Endothelial cell of umbilical vein (primary cell): ENCODE measurements at regions not wholly inside any gene's neighbourhood (a gene's known extent, or its start where the extent isn't known, plus 50 kb on each side); places are given as distances from the start of the nearest gene placed in this dataset.

Experiments
- BruUV-seq: library from RNA; stranded (reverse); fragments of 400-500 nt; replicated peaks from 2 replicates; lab custom pipeline; 2021; lab: Mats Ljungman, UMichigan
- CTCF ChIA-PET: fragments of 300-600, 350-600 bp; sonication (Branson Sonifier 250); formaldehyde crosslinking; loops from one replicate; lab custom pipeline; 2021; ENCODE audit warnings: antibody characterized with exemption, inconsistent platforms; lab: Charles Lee
- POLR2A ChIA-PET: fragments of 300-600, 350-600 bp; sonication (Branson Sonifier 250); formaldehyde crosslinking; loops from one replicate; lab custom pipeline; 2021; ENCODE audit warnings: antibody characterized with exemption, inconsistent platforms; lab: Charles Lee
- DNase-seq: peaks from one replicate; pipeline ENCODE4 v3.0.0-alpha.2; 2011; ENCODE audit warnings: low read depth, low spot score
- FAIRE-seq: peaks from 2 replicates; lab custom pipeline; 2011; peaks lifted over from hg19 to GRCh38; lab: Jason Lieb, UNC
- H2AFZ ChIP-seq: 2 replicates; pipeline ENCODE4 v1.6.0; 2012; ENCODE audit warnings: low read depth, low read length, control low read depth, inconsistent platforms
- H3K27ac ChIP-seq: 2 replicates; pipeline ENCODE4 v1.5.1; 2011; ENCODE audit warnings: low read depth, mild to moderate bottlenecking, control low read depth, low read length, moderate library complexity; ENCODE audit not compliant: insufficient read depth
- H3K27me3 ChIP-seq, 2 experiments: 2 replicates each; pipeline versions ENCODE4 v1.6.0 to v1.6.1; 2011; ENCODE audit warnings: low read length in 2 of 2, mixed read lengths in 1 of 2; ENCODE audit not compliant: control insufficient read depth in 2 of 2, insufficient read depth in 2 of 2
- H3K36me3 ChIP-seq, 2 experiments: 2 replicates in 1 of 2; 3 replicates in 1 of 2; pipeline ENCODE4 v1.5.1; 2011; ENCODE audit warnings: low read length in 2 of 2, mild to moderate bottlenecking in 1 of 2, moderate library complexity in 1 of 2; ENCODE audit not compliant: control insufficient read depth in 2 of 2, insufficient read depth in 2 of 2; ENCODE audit errors: extremely low read depth in 1 of 2
- H3K4me1 ChIP-seq: 3 replicates; pipeline ENCODE4 v1.5.1; 2011; ENCODE audit warnings: mild to moderate bottlenecking, low read length; ENCODE audit not compliant: control insufficient read depth, insufficient read depth; ENCODE audit errors: extremely low read depth
- H3K4me2 ChIP-seq: 2 replicates; pipeline ENCODE4 v1.6.1; 2011; ENCODE audit warnings: low read length, control low read depth, mixed read lengths; ENCODE audit not compliant: insufficient read depth
- H3K4me3 ChIP-seq, 3 experiments: fragments of 200-600 bp in 1 of 3; sonication (generic), shearing (Covaris generic) in 1 of 3; replicated peaks in 1 of 3; 2 replicates each; pipeline ENCODE4 v1.5.1; 2011 to 2016; ENCODE audit warnings: control low read depth in 3 of 3, low read length in 3 of 3, mild to moderate bottlenecking in 2 of 3, inconsistent platforms in 1 of 3, low read depth in 1 of 3, moderate library complexity in 1 of 3; ENCODE audit not compliant: insufficient read depth in 1 of 3
- H3K79me2 ChIP-seq: 2 replicates; pipeline ENCODE4 v1.6.0; 2012; ENCODE audit warnings: low read length, inconsistent platforms; ENCODE audit not compliant: control insufficient read depth, insufficient read depth
- H3K9ac ChIP-seq: replicated peaks from 2 replicates; pipeline ENCODE3; 2011; ENCODE audit warnings: low read length, control low read depth; ENCODE audit not compliant: insufficient read depth; ENCODE audit errors: extremely low read depth
- H3K9me1 ChIP-seq: replicated peaks from 3 replicates; pipeline ENCODE4 v1.6.0; 2011; ENCODE audit warnings: mild to moderate bottlenecking, low read length; ENCODE audit not compliant: control insufficient read depth, insufficient read depth; ENCODE audit errors: extremely low read depth
- H3K9me3 ChIP-seq: replicated peaks from 2 replicates; pipeline ENCODE4 v1.5.1; 2012; ENCODE audit warnings: low read length, inconsistent platforms; ENCODE audit not compliant: control insufficient read depth, insufficient read depth
- H4K20me1 ChIP-seq: replicated peaks from 2 replicates; pipeline ENCODE3; 2011; ENCODE audit warnings: mild to moderate bottlenecking, low read length; ENCODE audit not compliant: control insufficient read depth, insufficient read depth; ENCODE audit errors: extremely low read depth
- EZH2 ChIP-seq: IDR thresholded peaks from 2 replicates; pipeline ENCODE4 v1.6.1; 2012; ENCODE audit warnings: borderline replicate concordance, low read depth, mild to moderate bottlenecking, moderate library complexity, low read length, inconsistent platforms; ENCODE audit not compliant: severe bottlenecking
- FOS ChIP-seq: IDR thresholded peaks from 2 replicates; pipeline ENCODE4 v1.6.1; 2011; ENCODE audit warnings: mild to moderate bottlenecking, low read length, moderate library complexity, borderline replicate concordance; ENCODE audit not compliant: insufficient read depth
- GATA2 ChIP-seq: IDR thresholded peaks from 2 replicates; pipeline ENCODE4 v1.7.0; 2011; ENCODE audit warnings: low read depth, mild to moderate bottlenecking, moderate library complexity, mixed read lengths, low read length; ENCODE audit not compliant: insufficient read length, insufficient read depth
- JUN ChIP-seq: IDR thresholded peaks from 2 replicates; pipeline ENCODE4 v1.6.1; 2011; ENCODE audit warnings: borderline replicate concordance, low read depth; ENCODE audit not compliant: insufficient read length, insufficient read depth
- MYC ChIP-seq: IDR thresholded peaks from one replicate; pipeline ENCODE4 v1.6.1; 2011; ENCODE audit warnings: mild to moderate bottlenecking, low read depth, low read length
- POLR2A ChIP-seq: IDR thresholded peaks from 2 replicates; pipeline ENCODE4 v1.6.1; 2012; ENCODE audit warnings: low read depth, mild to moderate bottlenecking, control low read depth, low read length
- POLR2AphosphoS5 ChIP-seq: IDR thresholded peaks from 2 replicates; pipeline ENCODE4 v1.6.1; 2012; ENCODE audit warnings: low read depth, mild to moderate bottlenecking, control low read depth, low read length, moderate library complexity; ENCODE audit not compliant: insufficient read depth
- dilution Hi-C: fragments of 300-500 bp; cut with MboI; formaldehyde crosslinking; loops from one replicate; pipeline ENCODE4 v1.15.0; 2019; ENCODE audit warnings: low sequenced_read_pairs; ENCODE audit not compliant: extremely low pct_ligation_motif_present
- intact Hi-C: fragments of 100-400 bp; cut with micrococcal nuclease; formaldehyde crosslinking; loops from one replicate; pipeline ENCODE4 v1.10.0; 2022
- TF ChIP-seq, protein P1 (sequence below): IDR thresholded peaks from 2 replicates; pipeline ENCODE4 v1.6.1; 2011; ENCODE audit not compliant: insufficient read depth, insufficient read length
- TF ChIP-seq, protein P2 (sequence below), 2 donors: IDR thresholded peaks; 1 replicate in 1 of 2; 2 replicates in 1 of 2; pipeline ENCODE4 v1.5.1; 2011; ENCODE audit warnings: low read length in 2 of 2, mild to moderate bottlenecking in 2 of 2, moderate library complexity in 2 of 2, control low read depth in 1 of 2, inconsistent platforms in 1 of 2, low read depth in 1 of 2; ENCODE audit not compliant: insufficient read depth in 1 of 2; ENCODE audit errors: extremely low read depth in 1 of 2

DNA sequence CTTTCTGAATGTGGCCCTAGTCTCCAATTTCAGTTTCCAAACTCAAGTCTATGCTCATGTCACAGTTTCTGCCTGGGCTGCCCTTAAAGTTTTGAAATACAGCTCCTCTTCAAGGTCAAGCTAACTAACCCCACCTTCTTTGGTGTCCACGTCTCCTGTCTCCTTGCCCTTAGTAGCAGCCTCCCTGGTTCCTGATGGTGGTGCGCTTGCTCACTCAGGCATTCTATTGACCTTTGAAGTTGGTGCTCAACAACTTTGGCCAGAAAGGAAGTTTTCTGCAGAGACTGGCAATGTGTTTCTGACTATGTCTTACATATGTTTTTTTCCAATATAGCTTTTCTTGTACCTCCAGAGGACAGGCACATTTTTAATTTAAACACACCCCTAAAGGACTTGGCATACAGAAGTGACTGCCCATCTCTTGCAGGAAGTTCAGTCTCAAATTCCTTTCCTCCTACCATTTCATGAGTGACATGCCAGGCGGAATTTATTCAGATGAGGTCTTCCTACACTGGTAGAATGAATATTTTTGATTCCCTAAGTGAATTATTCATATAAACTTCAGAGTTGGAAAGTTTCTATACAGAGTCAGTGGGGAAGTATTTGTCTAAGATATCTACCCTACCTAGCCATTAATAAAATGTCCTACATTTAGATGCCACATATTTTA lies 364.3 kb upstream of the USP24 start:
- no peak overlapping the region for H3K9ac ChIP-seq
- H4K20me1 ChIP-seq = no peaks in the 10 kb centered on the region
- DNase-seq (no peak), FAIRE-seq (no peak)
- H2AFZ ChIP-seq = no peak overlapping the region
- H3K4me3 ChIP-seq = no peak overlapping the region
- POLR2A ChIA-PET = no interaction called here
- no peaks in the 10 kb centered on the region for H3K36me3 ChIP-seq
- no peak overlapping the region for H3K27ac ChIP-seq
- BruUV-seq = no TSS peak
- no peaks in the 10 kb centered on the region for H3K9me3 ChIP-seq
- CTCF ChIA-PET = no interaction called here
- H3K9me1 ChIP-seq = no peaks in the 10 kb centered on the region
- no peaks in the 10 kb centered on the region for H3K4me1 ChIP-seq
- H3K27me3 ChIP-seq = no peaks in the 10 kb centered on the region
- intact Hi-C loops = no loop called here
- dilution Hi-C loops = no loop called here
- TF ChIP-seq MYC (no peak), GATA2 (no peak), POLR2AphosphoS5 (no peak), FOS (no peak), POLR2A (no peak), EZH2 (no peak), JUN (no peak)
- TF ChIP-seq, protein P1, sequence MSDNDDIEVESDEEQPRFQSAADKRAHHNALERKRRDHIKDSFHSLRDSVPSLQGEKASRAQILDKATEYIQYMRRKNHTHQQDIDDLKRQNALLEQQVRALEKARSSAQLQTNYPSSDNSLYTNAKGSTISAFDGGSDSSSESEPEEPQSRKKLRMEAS = no peak
- TF ChIP-seq, protein P2, sequence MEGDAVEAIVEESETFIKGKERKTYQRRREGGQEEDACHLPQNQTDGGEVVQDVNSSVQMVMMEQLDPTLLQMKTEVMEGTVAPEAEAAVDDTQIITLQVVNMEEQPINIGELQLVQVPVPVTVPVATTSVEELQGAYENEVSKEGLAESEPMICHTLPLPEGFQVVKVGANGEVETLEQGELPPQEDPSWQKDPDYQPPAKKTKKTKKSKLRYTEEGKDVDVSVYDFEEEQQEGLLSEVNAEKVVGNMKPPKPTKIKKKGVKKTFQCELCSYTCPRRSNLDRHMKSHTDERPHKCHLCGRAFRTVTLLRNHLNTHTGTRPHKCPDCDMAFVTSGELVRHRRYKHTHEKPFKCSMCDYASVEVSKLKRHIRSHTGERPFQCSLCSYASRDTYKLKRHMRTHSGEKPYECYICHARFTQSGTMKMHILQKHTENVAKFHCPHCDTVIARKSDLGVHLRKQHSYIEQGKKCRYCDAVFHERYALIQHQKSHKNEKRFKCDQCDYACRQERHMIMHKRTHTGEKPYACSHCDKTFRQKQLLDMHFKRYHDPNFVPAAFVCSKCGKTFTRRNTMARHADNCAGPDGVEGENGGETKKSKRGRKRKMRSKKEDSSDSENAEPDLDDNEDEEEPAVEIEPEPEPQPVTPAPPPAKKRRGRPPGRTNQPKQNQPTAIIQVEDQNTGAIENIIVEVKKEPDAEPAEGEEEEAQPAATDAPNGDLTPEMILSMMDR (IDR thresholded peaks at IDR 0.05; ENCODE audit: extremely low read depth in 1 of 2, insufficient read depth in 1 of 2, low read depth in 1 of 2, low read length in 2 of 2) = no peak
- no peak overlapping the region for H3K4me2 ChIP-seq
- H3K79me2 ChIP-seq = no peaks in the 10 kb centered on the region
